Stomach (tissue), 8 donors: ENCODE measurements at regions not wholly inside any gene's neighbourhood (a gene's known extent, or its start where the extent isn't known, plus 50 kb on each side); places are given as distances from the start of the nearest gene placed in this dataset.

ENCODE experiments used
- DNase-seq, 2 donors: peaks; one replicate each; pipeline versions ENCODE4 v3.0.0 to v3.0.0-alpha.2; 2013 to 2019
- H3K27ac ChIP-seq, 5 donors: fragments of 200-600 bp in 4 of 5; sonication (generic) in 4 of 5; one replicate each; pipeline ENCODE4 v1.5.1; 2013 to 2019; ENCODE audit warnings: mild to moderate bottlenecking in 1 of 5, moderate library complexity in 1 of 5
- H3K27me3 ChIP-seq, 3 donors: fragments of 200-600 bp; sonication (generic); one replicate each; pipeline ENCODE4 v1.5.1; 2017 to 2019; ENCODE audit warnings: mixed run types in 1 of 3
- H3K36me3 ChIP-seq, 4 donors: fragments of 200-600 bp; sonication (generic); 1 replicate in 3 of 4; 2 replicates in 1 of 4; pipeline ENCODE4 v1.5.1; 2016 to 2019
- H3K4me1 ChIP-seq, 4 donors: fragments of 200-600 bp; sonication (generic); one replicate each; pipeline ENCODE4 v1.5.1; 2016 to 2019
- H3K4me3 ChIP-seq, 4 donors: fragments of 200-600 bp; sonication (generic) in 3 of 4; one replicate each; pipeline ENCODE4 v1.5.1; 2016 to 2019; ENCODE audit warnings: mild to moderate bottlenecking in 1 of 4
- H3K9me3 ChIP-seq, 4 donors: fragments of 200-600 bp; sonication (generic); one replicate each; pipeline ENCODE4 v1.5.1; 2016 to 2019
- CTCF ChIP-seq, 7 experiments: fragments of 450-650 bp in 4 of 7; fragments of 200-600 bp in 3 of 7; sonication (generic) in 3 of 7; IDR thresholded peaks; one replicate each; pipeline ENCODE4 v1.5.1; 2016 to 2019; ENCODE audit warnings: antibody characterized with exemption in 7 of 7, control low read depth in 2 of 7, mild to moderate bottlenecking in 1 of 7
- EP300 ChIP-seq: sonication (generic); formaldehyde crosslinking; IDR thresholded peaks from one replicate; pipeline ENCODE4 v1.6.1; 2017; ENCODE audit warnings: antibody characterized with exemption
- POLR2A ChIP-seq, 4 donors: fragments of 450-650 bp; IDR thresholded peaks; one replicate each; pipeline ENCODE4 v1.6.1; 2016; ENCODE audit warnings: antibody characterized with exemption in 4 of 4, control low read depth in 2 of 4, mild to moderate bottlenecking in 1 of 4, moderate library complexity in 1 of 4
- POLR2AphosphoS5 ChIP-seq, 3 donors: sonication (generic); formaldehyde crosslinking; IDR thresholded peaks; one replicate each; pipeline ENCODE4 v1.6.1; 2016; ENCODE audit warnings: antibody characterized with exemption in 3 of 3
- WGBS, 5 donors: extraction: QIAGEN DNeasy Blood & Tissue Kit in 3 of 5; methylation state at CpG; one replicate each; pipeline versions ENCODE4 v1.1.5 to v1.1.7; 2013 to 2018; 5-methylcytosine and 5-hydroxymethylcytosine counted together
- intact Hi-C: fragments of 100-400 bp; cut with DNase I; formaldehyde crosslinking; loops from one replicate; pipeline ENCODE4 v1.15.1; 2023; ENCODE audit warnings: low total_unique reads
- donor health status: healthy with polysubstance abuse.
- donor health status: Bipolar disorder and iron deficiency.
- donor health status: healthy.

- Histone ChIP-seq H3K36me3 (no peaks in the 10 kb centered on the region), H3K4me3 (no peak overlapping the region), H3K27me3 (no peaks in the 10 kb centered on the region), H3K9me3 (no peaks in the 10 kb centered on the region), H3K27ac (no peak overlapping the region), H3K4me1 (no peaks in the 10 kb centered on the region)
- intact Hi-C loops = no loop called here
- no peak for TF ChIP-seq POLR2AphosphoS5 (IDR thresholded peaks at IDR 0.05)
- no peak for TF ChIP-seq POLR2A (IDR thresholded peaks at IDR 0.05)
- no peak for TF ChIP-seq EP300
- TF ChIP-seq CTCF (IDR thresholded peaks at IDR 0.05) = no peak
- WGBS, 5 donors = 78 to 89% (median 86%) methylated on average over 3 of the region's 3 CpGs
- DNase-seq = no peak
These were observed 585.6 kb upstream of the AGA start for GRCh38 chr4:178027796-178028195.

DNA sequence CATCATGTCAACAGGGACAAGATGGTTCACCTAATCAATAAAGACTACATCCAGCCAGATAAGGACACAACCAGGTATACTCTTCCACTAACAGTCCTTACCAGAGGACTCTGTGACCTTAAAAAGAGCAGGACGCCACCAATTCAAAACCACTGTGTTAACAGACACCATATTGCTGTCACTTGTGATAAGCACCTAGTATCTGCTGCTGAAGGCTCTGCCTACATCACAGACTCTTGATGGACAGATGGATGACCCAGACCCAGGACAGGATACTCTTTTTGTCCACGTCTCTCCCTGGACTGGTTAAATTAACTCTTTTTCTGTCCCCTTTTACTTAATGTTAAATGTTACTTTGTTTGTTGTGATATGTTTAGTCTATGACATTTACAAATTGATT, 586.2 kb upstream of the AGA start:
- DNase-seq = no peak
- H3K27ac ChIP-seq = no peak overlapping the region
- no peaks in the 10 kb centered on the region for H3K9me3 ChIP-seq
- intact Hi-C loops = no loop called here
- no peaks in the 10 kb centered on the region for H3K27me3 ChIP-seq
- no peaks in the 10 kb centered on the region for H3K36me3 ChIP-seq
- TF ChIP-seq POLR2A (IDR thresholded peaks at IDR 0.05) (no peak), POLR2AphosphoS5 (IDR thresholded peaks at IDR 0.05) (no peak), EP300 (no peak), CTCF (IDR thresholded peaks at IDR 0.05) (no peak)
- H3K4me1 ChIP-seq = no peaks in the 10 kb centered on the region
- 53 to 66% (median 59%) methylated on average over 2 of the region's 2 CpGs for WGBS, 5 donors
- H3K4me3 ChIP-seq = no peak overlapping the region

DNA sequence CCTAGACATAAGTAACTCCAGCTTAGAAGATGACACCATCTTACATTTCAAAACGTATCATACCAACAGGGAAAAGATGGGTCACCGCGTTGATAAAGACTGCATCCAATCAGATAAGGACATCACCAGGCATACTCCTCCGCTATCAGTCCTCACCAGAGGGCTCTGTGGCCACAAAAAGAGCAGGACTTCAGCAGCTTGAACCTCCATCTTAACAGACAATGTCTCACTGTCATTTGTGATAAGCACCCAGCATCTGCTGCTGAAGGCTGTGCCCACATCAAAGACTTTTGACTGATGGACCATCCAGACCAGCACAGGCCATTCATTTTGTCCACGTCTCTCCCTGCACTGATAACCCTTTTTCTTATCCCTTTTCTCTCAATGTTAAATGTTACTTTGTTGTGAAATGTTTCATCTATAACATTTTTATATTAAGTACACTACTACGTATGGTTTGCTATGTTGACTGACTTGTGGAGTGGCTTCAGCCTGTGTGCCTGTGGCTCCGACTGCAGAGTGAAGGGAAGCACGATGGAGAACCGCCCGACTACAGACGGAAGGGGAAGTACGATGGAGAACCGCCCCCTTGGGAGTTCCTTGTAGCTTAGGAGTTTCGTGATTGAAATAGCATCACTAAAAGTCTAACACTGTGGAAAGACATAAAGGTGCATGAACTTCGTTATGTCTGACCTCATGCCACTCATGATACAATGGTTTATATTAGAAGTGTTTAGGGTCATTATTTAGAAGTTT, 595.4 kb upstream of the AGA start:
- H3K4me1 ChIP-seq = no peaks in the 10 kb centered on the region
- intact Hi-C loops = no loop called here
- DNase-seq = no peak
- no peak overlapping the region for H3K4me3 ChIP-seq
- H3K27me3 ChIP-seq = no peaks in the 10 kb centered on the region
- no peak overlapping the region for H3K27ac ChIP-seq
- TF ChIP-seq CTCF (IDR thresholded peaks at IDR 0.05) (no peak), POLR2AphosphoS5 (IDR thresholded peaks at IDR 0.05) (no peak), EP300 (no peak), POLR2A (IDR thresholded peaks at IDR 0.05) (no peak)
- WGBS, 5 donors = 78 to 83% (median 80%) methylated on average over 15 of the region's 15 CpGs
- no peaks in the 10 kb centered on the region for H3K9me3 ChIP-seq
- no peaks in the 10 kb centered on the region for H3K36me3 ChIP-seq

GRCh38 chr4:178056996-178057395, 614.8 kb upstream of the AGA start:
- 28 to 53% (median 39%) methylated on average over 1 of the region's 1 CpG for WGBS, 5 donors

More at GRCh38 chr4:178056996-178057395, 614.8 kb upstream of the AGA start:
- TF ChIP-seq CTCF (IDR thresholded peaks at IDR 0.05) (no peak), POLR2AphosphoS5 (IDR thresholded peaks at IDR 0.05) (no peak), EP300 (no peak), POLR2A (IDR thresholded peaks at IDR 0.05) (no peak)
- no peak overlapping the region for H3K4me3 ChIP-seq
- H3K36me3 ChIP-seq = no peaks in the 10 kb centered on the region
- no peak overlapping the region for H3K27ac ChIP-seq
- peaks cover 0 to 14% (median 8%) of the 10 kb centered on the region in 4 donors for H3K9me3 ChIP-seq
- H3K27me3 ChIP-seq = no peaks in the 10 kb centered on the region
- no peak for DNase-seq
- intact Hi-C loops = no loop called here
- no peaks in the 10 kb centered on the region for H3K4me1 ChIP-seq
